GM18907 (cell line): ENCODE measurements at regions not wholly inside any gene's neighbourhood (a gene's known extent, or its start where the extent isn't known, plus 50 kb on each side); places are given as distances from the start of the nearest gene placed in this dataset.
"Not testable (repeated sequence)": the region's sequence is repeated elsewhere in the genome, so short reads cannot be mapped to it uniquely, and the experiment has no call there.

Source experiments
- ATAC-seq: cut with Tn5 transposase; IDR thresholded peaks from one replicate; pipeline ENCODE4 v1.9.1; 2021; ENCODE audit warnings: mild to moderate bottlenecking, moderate library complexity; ENCODE audit not compliant: unreplicated experiment

DNA sequence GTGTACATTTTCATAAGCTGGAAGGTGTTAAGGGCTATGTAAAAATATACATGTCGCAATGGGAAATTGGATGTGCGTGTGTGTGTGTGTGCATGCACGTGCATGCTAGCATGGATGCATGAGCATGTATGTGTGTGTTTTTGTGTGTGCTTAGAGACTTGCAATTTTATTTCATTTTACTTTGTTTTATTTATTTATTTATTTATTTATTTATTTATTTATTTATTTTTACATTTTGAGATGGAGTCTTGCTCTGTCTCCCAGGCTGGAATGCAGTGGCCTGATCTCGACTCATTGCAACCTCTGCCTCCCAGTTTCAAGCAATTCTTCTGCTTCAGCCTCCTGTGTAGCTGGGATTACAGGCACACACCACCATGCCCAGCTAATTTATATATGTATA, 50.4 kb upstream of the CDH9 start:
- ATAC-seq = not testable (repeated sequence)
